ENCODE measurements at regions not wholly inside any gene's neighbourhood (a gene's known extent, or its start where the extent isn't known, plus 50 kb on each side); places are given as distances from the start of the nearest gene placed in this dataset.

DNA sequence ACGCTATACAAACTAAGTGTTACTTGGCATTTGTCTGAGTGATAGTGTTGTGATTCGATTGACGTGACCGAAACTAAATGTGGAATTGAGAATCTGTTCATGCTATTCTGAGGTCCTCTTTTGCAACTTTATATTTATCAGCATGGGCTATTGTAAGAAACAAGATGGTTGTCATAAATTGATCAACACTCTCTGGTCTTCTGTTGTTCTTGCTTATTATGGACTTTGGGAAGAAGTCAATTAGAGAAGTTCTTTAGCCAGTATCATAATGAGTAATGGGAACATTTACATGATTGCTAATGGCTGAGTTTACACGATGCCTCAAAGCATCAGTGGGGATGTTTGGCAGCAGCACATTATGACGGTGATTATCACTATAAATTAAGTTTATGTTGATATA, 195.0 kb downstream of the CD83 start:
- TF ChIP-seq, protein P1, sequence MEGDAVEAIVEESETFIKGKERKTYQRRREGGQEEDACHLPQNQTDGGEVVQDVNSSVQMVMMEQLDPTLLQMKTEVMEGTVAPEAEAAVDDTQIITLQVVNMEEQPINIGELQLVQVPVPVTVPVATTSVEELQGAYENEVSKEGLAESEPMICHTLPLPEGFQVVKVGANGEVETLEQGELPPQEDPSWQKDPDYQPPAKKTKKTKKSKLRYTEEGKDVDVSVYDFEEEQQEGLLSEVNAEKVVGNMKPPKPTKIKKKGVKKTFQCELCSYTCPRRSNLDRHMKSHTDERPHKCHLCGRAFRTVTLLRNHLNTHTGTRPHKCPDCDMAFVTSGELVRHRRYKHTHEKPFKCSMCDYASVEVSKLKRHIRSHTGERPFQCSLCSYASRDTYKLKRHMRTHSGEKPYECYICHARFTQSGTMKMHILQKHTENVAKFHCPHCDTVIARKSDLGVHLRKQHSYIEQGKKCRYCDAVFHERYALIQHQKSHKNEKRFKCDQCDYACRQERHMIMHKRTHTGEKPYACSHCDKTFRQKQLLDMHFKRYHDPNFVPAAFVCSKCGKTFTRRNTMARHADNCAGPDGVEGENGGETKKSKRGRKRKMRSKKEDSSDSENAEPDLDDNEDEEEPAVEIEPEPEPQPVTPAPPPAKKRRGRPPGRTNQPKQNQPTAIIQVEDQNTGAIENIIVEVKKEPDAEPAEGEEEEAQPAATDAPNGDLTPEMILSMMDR (IDR thresholded peaks at IDR 0.05), result no peak

- TF ChIP-seq, protein P1 (IDR thresholded peaks at IDR 0.05), result no peak
Measured at GRCh38 chr6:14313248-14313647, 195.7 kb downstream of the CD83 start.

DNA sequence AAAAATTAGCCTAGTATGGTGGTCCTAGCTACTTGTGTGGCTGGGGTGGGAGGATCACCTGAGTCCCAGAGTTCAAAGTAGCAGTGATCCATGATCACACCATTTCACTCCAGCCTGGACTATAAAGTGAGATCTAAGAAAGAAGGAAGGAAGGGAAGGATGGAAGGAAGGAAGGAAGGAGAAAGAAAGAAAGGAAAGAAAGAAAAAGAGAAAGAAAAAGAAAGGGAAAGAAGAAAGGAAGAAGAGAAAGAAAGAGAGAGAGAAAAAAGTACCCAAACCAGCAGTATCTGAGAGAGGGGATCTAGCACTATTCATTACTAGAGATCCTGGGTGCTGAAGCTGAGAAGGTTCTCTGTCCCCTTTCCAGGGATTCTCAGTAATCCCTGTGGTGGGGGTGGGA, 197.8 kb downstream of the CD83 start:
- TF ChIP-seq, protein P1 (IDR thresholded peaks at IDR 0.05), result no peak

DNA sequence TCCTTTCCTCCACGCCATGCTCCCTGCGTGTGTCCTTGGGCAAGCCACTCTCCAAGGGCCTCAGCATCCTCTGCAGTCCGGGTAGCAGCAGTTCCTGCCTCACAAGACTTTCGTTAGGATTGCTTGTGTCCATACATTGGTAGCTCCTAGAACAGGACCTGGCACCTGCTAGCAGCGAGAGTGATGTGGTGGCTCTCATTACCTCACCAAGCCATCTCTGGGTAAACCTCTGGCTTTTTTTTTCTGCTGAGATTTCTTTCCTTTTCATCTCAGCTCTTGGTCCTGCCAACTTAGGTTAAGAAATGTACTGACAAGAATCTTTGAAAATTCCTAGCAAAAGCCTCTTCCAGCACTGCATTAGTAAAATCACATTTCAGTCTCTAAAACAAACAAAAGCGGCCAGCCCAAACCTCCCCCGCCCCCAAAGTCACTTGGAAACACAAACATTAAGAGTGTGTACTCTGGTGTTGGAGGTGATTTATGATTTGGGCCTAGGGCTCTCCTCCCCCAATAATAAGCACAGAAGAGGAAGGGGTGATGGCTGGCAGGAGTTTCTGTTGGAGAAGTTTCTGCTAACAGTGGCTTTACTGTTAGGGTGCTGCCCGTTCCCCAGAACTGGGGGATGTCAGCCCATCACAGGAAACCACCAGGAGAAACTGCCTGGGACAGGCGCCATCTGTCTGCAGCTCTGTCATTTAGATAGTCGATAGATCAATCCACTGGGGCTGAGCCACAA, 199.2 kb downstream of the CD83 start:
- TF ChIP-seq, protein P1 (IDR thresholded peaks at IDR 0.05), result peak; percentile 29; the same call in 1 of the 2 replicates

DNA sequence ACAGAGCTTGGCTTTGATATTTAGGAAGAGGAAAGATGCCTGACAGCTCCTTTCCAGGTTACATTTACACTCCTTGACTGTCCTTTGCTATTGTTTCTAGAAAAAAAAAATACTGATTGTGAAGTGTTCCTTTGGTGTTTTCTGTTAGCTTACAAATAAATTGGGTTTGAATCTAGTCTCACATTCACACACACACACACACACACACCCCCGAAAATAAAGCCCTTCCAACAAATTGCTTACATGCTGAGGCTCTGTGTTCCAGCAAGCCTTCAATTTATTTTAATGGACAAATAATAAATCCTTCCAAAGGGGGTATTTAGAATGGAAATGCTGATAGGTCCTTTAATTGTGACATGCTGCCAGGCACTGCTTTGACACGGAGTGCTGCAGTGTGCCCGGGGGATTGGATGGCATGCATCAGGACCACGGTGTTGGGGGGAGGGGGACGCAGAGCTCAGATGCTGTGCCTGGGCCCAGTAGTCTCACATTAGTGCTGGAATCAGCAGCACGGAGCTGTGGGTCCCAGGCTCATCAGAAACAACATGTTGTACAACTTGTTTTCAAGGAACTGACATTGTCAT, 199.9 kb downstream of the CD83 start:
- TF ChIP-seq, protein P1 (IDR thresholded peaks at IDR 0.05), result no peak

- TF ChIP-seq, protein P1 (IDR thresholded peaks at IDR 0.05), result no peak
Measured at GRCh38 chr6:14320332-14320731, 202.8 kb downstream of the CD83 start.

DNA sequence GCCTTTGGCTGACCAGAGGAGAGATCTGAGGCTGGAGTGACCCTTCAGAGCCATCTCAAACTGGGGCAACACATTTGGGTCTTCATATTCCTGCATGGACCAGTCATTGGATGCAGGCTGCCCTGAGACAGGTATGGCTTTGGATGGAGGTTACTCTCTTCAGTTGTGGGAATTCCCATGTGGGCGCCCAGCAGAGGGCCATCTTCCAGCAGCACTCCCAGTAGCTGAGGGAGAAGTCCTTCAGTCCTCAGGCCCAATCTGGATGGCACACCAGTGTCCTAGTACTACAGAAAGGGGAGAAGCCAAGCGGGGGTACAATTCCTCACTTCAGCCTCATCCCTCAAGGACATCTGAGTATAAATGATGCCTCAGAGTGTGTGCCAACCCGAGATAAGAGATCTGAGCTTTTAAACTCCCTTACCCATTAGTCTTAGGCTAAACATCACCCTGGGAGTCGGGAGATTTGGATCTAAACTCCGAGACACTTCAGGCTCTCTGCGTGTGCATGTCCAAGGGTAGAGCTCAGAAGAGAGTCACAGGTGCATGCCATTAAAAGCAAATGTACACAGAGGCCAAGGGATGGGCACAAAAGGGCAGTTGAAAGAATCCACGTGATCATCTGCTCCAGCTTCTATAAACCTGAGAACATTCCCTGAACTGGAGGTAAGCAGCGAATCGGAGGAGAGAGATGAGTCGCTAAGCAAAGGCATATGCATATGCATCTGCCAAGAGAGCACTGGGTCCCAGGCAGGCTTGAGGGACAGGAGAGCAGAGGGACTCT, 204.6 kb downstream of the CD83 start:
- TF ChIP-seq, protein P1 (IDR thresholded peaks at IDR 0.05), result no peak
